ENCODE measurements at regions not wholly inside any gene's neighbourhood (a gene's known extent, or its start where the extent isn't known, plus 50 kb on each side); places are given as distances from the start of the nearest gene placed in this dataset.

DNA sequence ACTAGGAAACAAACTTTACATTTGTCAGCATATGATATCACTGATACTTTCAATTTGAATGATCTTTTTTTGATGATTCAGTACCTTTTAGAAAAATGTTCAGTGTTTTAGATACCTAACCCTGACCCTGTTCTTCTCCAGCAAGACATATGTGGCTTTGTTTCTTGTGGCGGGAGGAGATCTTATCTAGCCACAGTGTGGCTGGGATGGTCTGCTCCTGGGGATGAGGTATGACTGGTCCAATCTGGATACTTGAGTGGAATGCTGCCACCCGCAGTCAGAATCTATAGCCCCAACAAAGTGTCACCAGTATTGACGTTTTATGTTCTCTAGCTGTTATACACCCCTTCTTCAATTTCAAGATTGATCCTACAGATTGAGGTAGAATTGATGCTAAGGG lies 439.0 kb upstream of the GOLIM4 start:
- Histone ChIP-seq H3K9me3 (no peaks in the 10 kb centered on the region), H3K4me1 (ENCODE audit: insufficient read depth) (no peaks in the 10 kb centered on the region), H3K36me3 (no peaks in the 10 kb centered on the region), H3K27ac (no peak overlapping the region), H3K27me3 (no peaks in the 10 kb centered on the region), H3K4me3 (no peak overlapping the region)
- no peak for DNase-seq
- TF ChIP-seq, protein P1, sequence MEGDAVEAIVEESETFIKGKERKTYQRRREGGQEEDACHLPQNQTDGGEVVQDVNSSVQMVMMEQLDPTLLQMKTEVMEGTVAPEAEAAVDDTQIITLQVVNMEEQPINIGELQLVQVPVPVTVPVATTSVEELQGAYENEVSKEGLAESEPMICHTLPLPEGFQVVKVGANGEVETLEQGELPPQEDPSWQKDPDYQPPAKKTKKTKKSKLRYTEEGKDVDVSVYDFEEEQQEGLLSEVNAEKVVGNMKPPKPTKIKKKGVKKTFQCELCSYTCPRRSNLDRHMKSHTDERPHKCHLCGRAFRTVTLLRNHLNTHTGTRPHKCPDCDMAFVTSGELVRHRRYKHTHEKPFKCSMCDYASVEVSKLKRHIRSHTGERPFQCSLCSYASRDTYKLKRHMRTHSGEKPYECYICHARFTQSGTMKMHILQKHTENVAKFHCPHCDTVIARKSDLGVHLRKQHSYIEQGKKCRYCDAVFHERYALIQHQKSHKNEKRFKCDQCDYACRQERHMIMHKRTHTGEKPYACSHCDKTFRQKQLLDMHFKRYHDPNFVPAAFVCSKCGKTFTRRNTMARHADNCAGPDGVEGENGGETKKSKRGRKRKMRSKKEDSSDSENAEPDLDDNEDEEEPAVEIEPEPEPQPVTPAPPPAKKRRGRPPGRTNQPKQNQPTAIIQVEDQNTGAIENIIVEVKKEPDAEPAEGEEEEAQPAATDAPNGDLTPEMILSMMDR (IDR thresholded peaks at IDR 0.05), result no peak
- no peak for TF ChIP-seq EP300 (IDR thresholded peaks at IDR 0.05)
- TF ChIP-seq POLR2A (IDR thresholded peaks at IDR 0.05), result no peak
- intact Hi-C loops (cut with DNase I), result no loop called here
- 71 to 82% (median 75%) methylated on average over 3 of the region's 3 CpGs for WGBS, 3 donors

DNA sequence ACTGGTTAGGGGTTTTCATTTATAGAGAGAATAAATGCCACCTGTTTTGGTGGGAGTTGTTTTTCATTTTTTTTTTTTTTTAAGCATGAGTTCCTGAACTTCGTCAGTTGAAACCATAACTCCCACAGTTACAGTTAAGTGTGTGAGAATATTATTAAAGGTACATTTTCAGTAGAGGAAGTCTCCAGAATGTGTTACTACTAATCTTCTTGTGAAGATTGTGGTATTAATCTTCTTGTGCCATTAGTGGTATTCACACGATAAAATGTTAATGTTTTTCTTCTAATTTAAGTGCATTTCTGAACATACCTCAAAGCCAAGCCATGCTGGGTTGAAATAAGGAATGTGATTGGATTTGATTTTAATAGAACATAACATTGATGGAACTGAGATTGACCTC lies 437.9 kb upstream of the GOLIM4 start:
- no peaks in the 10 kb centered on the region for H3K4me1 ChIP-seq (ENCODE audit: insufficient read depth)
- 10 to 29% (median 14%) methylated on average over 2 of the region's 2 CpGs for WGBS, 3 donors

DNA sequence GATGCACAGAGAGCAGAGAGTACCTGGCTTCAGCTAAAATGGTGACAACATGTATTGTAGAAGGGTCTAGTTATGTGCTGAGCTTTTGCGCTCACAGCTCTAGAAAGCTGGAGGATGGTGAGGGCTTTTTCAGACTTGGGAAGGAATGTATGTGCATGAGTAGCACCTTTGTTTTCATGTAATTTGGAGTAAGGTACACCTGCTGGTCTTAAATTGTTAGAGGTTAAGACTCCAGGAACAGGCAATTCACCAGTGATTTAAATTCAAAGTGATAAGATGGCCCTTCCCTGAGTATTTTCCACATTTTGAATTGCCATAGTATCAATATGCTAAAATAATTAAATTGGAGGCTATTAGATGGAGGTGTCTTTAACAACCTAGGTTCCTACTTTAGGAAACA lies 436.4 kb upstream of the GOLIM4 start:
- WGBS, 3 donors, result 93 to 98% (median 95%) methylated on average over 1 of the region's 1 CpG
- no peak for TF ChIP-seq POLR2A (IDR thresholded peaks at IDR 0.05)
- Histone ChIP-seq H3K36me3 (no peaks in the 10 kb centered on the region), H3K4me1 (ENCODE audit: insufficient read depth) (no peaks in the 10 kb centered on the region), H3K27me3 (no peaks in the 10 kb centered on the region), H3K27ac (no peak overlapping the region), H3K9me3 (no peaks in the 10 kb centered on the region), H3K4me3 (no peak overlapping the region)
- intact Hi-C loops (cut with DNase I), result no loop called here
- DNase-seq, result no peak

More for the DNA sequence above, 437.9 kb upstream of the GOLIM4 start:
- Histone ChIP-seq H3K9me3 (no peaks in the 10 kb centered on the region), H3K27ac (no peak overlapping the region), H3K27me3 (no peaks in the 10 kb centered on the region), H3K4me3 (no peak overlapping the region), H3K36me3 (no peaks in the 10 kb centered on the region)
- intact Hi-C loops (cut with DNase I), result no loop called here
- TF ChIP-seq EP300 (IDR thresholded peaks at IDR 0.05) (no peak), POLR2A (IDR thresholded peaks at IDR 0.05) (no peak)
- TF ChIP-seq, protein P1 (IDR thresholded peaks at IDR 0.05), result no peak
- DNase-seq, result no peak

DNA sequence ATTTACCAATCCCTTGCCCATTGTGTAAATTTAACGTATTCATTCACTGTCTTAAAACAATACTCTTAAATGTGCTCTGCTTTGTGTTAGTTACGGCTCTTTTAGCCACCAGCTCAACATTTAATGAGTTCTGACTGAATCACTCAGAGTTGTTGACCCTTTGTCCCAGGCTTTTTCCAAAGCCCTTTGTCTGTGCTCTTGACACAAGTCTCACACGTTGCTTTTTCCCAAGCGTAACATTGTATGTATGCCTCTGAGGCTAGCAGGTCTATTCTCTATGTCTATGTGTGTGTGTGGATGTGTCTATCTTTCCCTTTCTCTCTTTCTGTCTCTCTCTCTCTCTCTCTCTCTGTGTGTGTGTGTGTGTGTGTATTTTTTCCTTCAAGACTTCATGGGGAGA lies 435.4 kb upstream of the GOLIM4 start:
- 78 to 89% (median 88%) methylated on average over 4 of the region's 4 CpGs for WGBS, 3 donors

DNA sequence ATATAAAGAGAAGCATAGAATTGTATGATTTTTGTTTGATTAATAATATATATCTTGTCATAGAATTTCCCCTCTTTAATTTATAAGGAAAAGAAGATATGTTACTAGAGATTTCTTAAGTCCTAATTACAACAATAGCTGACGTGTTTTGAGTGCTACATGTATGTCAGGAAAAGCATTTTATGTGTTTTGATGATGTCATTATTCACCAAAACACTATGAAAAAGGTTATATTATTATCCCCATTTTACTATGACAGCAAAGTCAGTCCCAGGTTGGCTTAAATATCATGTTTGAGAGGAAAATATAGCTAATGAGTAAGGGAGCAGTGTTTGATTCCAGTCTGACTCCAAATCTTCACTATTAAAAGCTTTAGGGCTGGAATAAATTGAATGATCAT lies 428.4 kb upstream of the GOLIM4 start:
- Histone ChIP-seq H3K4me3 (no peak overlapping the region), H3K9me3 (no peaks in the 10 kb centered on the region), H3K4me1 (ENCODE audit: insufficient read depth) (no peaks in the 10 kb centered on the region), H3K27ac (no peak overlapping the region), H3K36me3 (no peaks in the 10 kb centered on the region), H3K27me3 (no peaks in the 10 kb centered on the region)
- 78 to 81% (median 81%) methylated on average over 1 of the region's 1 CpG for WGBS, 3 donors
- no peak for DNase-seq
- TF ChIP-seq, protein P1 (IDR thresholded peaks at IDR 0.05), result no peak
- intact Hi-C loops (cut with DNase I), result no loop called here

More for the DNA sequence above, 435.4 kb upstream of the GOLIM4 start:
- no peak overlapping the region for H3K27ac ChIP-seq
- intact Hi-C loops (cut with DNase I), result no loop called here
- H3K4me1 ChIP-seq (ENCODE audit: insufficient read depth), result no peaks in the 10 kb centered on the region
- no peak for DNase-seq
- H3K9me3 ChIP-seq, result no peaks in the 10 kb centered on the region
- TF ChIP-seq, protein P1 (IDR thresholded peaks at IDR 0.05), result no peak
- TF ChIP-seq POLR2A (IDR thresholded peaks at IDR 0.05) (no peak), EP300 (IDR thresholded peaks at IDR 0.05) (no peak)
- no peaks in the 10 kb centered on the region for H3K27me3 ChIP-seq
- H3K36me3 ChIP-seq, result no peaks in the 10 kb centered on the region
- no peak overlapping the region for H3K4me3 ChIP-seq

Data from ovary (tissue), 7 donors.